HL-60 (cell line): ENCODE measurements at regions not wholly inside any gene's neighbourhood (a gene's known extent, or its start where the extent isn't known, plus 50 kb on each side); places are given as distances from the start of the nearest gene placed in this dataset.

Experiments
- TF ChIP-seq, protein P1 (sequence below): IDR thresholded peaks from one replicate; pipeline ENCODE4 v1.5.1; 2011; ENCODE audit warnings: low read length, control low read depth, inconsistent platforms; ENCODE audit not compliant: insufficient read depth
- TF ChIP-seq, protein P2 (sequence below): IDR thresholded peaks from 2 replicates; pipeline ENCODE4 v1.6.1; 2012; ENCODE audit warnings: low read depth; ENCODE audit not compliant: insufficient replicate concordance

DNA sequence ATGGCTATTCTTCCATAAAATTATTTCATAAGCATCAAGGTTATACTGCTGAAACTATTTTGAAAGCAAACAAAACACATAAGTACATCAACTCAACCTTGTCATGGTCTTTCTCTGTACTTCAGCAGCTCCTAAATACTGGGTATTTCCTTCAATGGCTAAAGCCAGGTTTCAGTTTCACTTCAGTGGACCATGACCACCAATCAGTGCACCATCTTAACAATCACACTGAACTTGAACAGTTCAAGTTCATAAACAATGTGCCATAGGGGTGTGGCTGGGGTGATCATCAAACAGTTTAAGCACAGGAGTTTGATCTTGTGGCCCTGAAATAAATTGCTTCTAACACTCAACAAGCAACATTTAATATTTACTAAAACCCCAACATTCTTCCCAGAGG, 124.1 kb upstream of the FIGN start:
- TF ChIP-seq, protein P1, sequence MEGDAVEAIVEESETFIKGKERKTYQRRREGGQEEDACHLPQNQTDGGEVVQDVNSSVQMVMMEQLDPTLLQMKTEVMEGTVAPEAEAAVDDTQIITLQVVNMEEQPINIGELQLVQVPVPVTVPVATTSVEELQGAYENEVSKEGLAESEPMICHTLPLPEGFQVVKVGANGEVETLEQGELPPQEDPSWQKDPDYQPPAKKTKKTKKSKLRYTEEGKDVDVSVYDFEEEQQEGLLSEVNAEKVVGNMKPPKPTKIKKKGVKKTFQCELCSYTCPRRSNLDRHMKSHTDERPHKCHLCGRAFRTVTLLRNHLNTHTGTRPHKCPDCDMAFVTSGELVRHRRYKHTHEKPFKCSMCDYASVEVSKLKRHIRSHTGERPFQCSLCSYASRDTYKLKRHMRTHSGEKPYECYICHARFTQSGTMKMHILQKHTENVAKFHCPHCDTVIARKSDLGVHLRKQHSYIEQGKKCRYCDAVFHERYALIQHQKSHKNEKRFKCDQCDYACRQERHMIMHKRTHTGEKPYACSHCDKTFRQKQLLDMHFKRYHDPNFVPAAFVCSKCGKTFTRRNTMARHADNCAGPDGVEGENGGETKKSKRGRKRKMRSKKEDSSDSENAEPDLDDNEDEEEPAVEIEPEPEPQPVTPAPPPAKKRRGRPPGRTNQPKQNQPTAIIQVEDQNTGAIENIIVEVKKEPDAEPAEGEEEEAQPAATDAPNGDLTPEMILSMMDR: no peak
- TF ChIP-seq, protein P2, sequence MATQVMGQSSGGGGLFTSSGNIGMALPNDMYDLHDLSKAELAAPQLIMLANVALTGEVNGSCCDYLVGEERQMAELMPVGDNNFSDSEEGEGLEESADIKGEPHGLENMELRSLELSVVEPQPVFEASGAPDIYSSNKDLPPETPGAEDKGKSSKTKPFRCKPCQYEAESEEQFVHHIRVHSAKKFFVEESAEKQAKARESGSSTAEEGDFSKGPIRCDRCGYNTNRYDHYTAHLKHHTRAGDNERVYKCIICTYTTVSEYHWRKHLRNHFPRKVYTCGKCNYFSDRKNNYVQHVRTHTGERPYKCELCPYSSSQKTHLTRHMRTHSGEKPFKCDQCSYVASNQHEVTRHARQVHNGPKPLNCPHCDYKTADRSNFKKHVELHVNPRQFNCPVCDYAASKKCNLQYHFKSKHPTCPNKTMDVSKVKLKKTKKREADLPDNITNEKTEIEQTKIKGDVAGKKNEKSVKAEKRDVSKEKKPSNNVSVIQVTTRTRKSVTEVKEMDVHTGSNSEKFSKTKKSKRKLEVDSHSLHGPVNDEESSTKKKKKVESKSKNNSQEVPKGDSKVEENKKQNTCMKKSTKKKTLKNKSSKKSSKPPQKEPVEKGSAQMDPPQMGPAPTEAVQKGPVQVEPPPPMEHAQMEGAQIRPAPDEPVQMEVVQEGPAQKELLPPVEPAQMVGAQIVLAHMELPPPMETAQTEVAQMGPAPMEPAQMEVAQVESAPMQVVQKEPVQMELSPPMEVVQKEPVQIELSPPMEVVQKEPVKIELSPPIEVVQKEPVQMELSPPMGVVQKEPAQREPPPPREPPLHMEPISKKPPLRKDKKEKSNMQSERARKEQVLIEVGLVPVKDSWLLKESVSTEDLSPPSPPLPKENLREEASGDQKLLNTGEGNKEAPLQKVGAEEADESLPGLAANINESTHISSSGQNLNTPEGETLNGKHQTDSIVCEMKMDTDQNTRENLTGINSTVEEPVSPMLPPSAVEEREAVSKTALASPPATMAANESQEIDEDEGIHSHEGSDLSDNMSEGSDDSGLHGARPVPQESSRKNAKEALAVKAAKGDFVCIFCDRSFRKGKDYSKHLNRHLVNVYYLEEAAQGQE: no peak
